Pancreas (tissue), 10 donors: ENCODE measurements at regions not wholly inside any gene's neighbourhood (a gene's known extent, or its start where the extent isn't known, plus 50 kb on each side); places are given as distances from the start of the nearest gene placed in this dataset.

Experiments used
- ATAC-seq, 4 donors: fragments of 200-7000 bp; cut with Tn5 transposase; one replicate each; pipeline versions ENCODE4 v1.8.0 to v1.9.1; 2020; ENCODE audit warnings: mild to moderate bottlenecking in 4 of 4, moderate library complexity in 4 of 4
- DNase-seq, 6 donors: peaks; one replicate each; pipeline ENCODE4 v3.0.0-alpha.2; 2020
- FAIRE-seq: peaks from 2 replicates; lab custom pipeline; 2012; peaks lifted over from hg19 to GRCh38; lab: Jason Lieb, UNC
- H3K27ac ChIP-seq, 4 donors: fragments of 200-600 bp; sonication (generic); 1 replicate in 3 of 4; 2 replicates in 1 of 4; pipeline versions ENCODE4 v1.5.0 to v1.8.0; 2020
- H3K27me3 ChIP-seq, 4 donors: fragments of 200-600 bp; one replicate each; pipeline ENCODE4 v1.8.0; 2021
- H3K36me3 ChIP-seq, 3 donors: fragments of 200-600 bp; sonication (generic) in 1 of 3; one replicate each; pipeline versions ENCODE4 v1.5.0 to v1.8.0; 2020 to 2021
- H3K4me1 ChIP-seq, 3 donors: fragments of 200-600 bp; one replicate each; pipeline ENCODE4 v1.8.0; 2021
- H3K4me3 ChIP-seq, 4 donors: fragments of 200-600 bp; sonication (generic) in 2 of 4; one replicate each; pipeline versions ENCODE4 v1.5.0 to v1.8.0; 2020 to 2021
- H3K9me3 ChIP-seq, 4 donors: fragments of 200-600 bp; one replicate each; pipeline ENCODE4 v1.8.0; 2021
- WGBS, 2 donors: extraction: QIAGEN DNeasy Blood & Tissue Kit; methylation state at CpG; one replicate each; pipeline ENCODE4 v1.1.7; 2013; 5-methylcytosine and 5-hydroxymethylcytosine counted together
- intact Hi-C, 3 donors: fragments of 100-400 bp; cut with DNase I; formaldehyde crosslinking; loops; one replicate each; pipeline versions ENCODE4 v1.11.1 to v1.14.2; 2022
- TF ChIP-seq, protein P1 (sequence below), 4 donors: fragments of 200-600 bp; sonication (generic) in 3 of 4; IDR thresholded peaks; one replicate each; pipeline versions ENCODE4 v1.5.0 to v1.8.0; 2021; ENCODE audit warnings: antibody characterized with exemption in 4 of 4
- donor health status: healthy with polysubstance abuse.
- donor health status: DM: no; HTN: no; CAD: no; lungs with moderate emphysema.
- donor health status: DM: no; HTN: no; CAD: no.
- donor health status: control.
- donor health status: control.
- donor health status: Bipolar disorder and iron deficiency.
- donor health status: DM: yes; HTN: yes; CAD: no.
- donor health status: DM: no; HTN: no; CAD: no.
- donor health status: DM: no; HTN: no; CAD: no.
- donor health status: DM: yes; HTN: yes; CAD: no.

DNA sequence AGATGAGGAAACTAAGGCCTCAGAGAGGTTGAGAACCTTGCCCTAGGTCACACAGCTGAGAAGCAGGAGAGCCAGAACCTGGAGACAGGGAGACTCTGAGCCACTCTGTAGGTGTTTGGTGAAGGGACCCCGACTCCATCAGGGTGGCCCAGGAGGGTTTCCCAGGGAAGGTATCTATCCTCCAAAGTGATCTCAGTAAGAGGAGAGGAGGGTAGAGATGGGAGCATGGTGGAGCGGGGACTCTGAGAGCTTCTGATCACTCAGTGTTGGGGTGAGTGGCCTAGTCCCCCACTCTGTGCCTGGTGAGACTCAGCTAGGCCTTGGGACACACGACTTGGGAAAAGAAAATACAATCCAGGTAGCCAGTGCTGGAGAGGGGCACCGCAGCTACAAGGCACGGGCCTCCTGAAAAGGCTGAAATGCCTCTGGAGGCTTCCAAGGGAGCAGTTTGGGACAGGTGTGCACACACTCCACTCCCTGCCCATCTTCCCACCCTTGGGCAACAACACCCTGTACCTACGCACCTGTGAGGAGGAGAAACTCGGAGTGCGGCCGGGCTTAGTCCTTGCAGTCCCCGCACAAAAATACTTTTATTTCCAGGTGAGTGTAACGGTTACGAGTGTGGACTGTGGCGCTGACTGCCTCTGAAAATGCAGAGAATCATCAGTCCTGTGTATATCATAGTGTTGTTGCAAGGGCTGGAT, 80.8 kb downstream of the CAMK2N1 start:
- TF ChIP-seq, protein P1, sequence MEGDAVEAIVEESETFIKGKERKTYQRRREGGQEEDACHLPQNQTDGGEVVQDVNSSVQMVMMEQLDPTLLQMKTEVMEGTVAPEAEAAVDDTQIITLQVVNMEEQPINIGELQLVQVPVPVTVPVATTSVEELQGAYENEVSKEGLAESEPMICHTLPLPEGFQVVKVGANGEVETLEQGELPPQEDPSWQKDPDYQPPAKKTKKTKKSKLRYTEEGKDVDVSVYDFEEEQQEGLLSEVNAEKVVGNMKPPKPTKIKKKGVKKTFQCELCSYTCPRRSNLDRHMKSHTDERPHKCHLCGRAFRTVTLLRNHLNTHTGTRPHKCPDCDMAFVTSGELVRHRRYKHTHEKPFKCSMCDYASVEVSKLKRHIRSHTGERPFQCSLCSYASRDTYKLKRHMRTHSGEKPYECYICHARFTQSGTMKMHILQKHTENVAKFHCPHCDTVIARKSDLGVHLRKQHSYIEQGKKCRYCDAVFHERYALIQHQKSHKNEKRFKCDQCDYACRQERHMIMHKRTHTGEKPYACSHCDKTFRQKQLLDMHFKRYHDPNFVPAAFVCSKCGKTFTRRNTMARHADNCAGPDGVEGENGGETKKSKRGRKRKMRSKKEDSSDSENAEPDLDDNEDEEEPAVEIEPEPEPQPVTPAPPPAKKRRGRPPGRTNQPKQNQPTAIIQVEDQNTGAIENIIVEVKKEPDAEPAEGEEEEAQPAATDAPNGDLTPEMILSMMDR (IDR thresholded peaks at IDR 0.05), result no peak
- no peak overlapping the region for H3K27ac ChIP-seq
- H3K4me1 ChIP-seq, result no peaks in the 10 kb centered on the region
- WGBS, 2 donors, result 56 to 64% methylated on average over 13 of the region's 13 CpGs
- no peak for FAIRE-seq
- H3K36me3 ChIP-seq, result no peaks in the 10 kb centered on the region
- ATAC-seq, result no peak
- no peak for DNase-seq
- intact Hi-C loops, result no loop called here
- no peak overlapping the region for H3K4me3 ChIP-seq
- no peaks in the 10 kb centered on the region for H3K27me3 ChIP-seq
- no peaks in the 10 kb centered on the region for H3K9me3 ChIP-seq
